GM23248 (cell line): ENCODE measurements at regions not wholly inside any gene's neighbourhood (a gene's known extent, or its start where the extent isn't known, plus 50 kb on each side); places are given as distances from the start of the nearest gene placed in this dataset.

ENCODE experiments used
- EZH2 ChIP-seq: fragments of 200-600 bp; sonication (generic); IDR thresholded peaks from 2 replicates; pipeline ENCODE4 v1.6.1; 2018; ENCODE audit warnings: antibody characterized with exemption, mild to moderate bottlenecking; ENCODE audit not compliant: insufficient read depth, poor library complexity, severe bottlenecking
- EZH2phosphoT487 ChIP-seq: fragments of 200-600 bp; sonication (generic); IDR thresholded peaks from 2 replicates; pipeline ENCODE4 v1.6.1; 2018; ENCODE audit warnings: antibody characterized with exemption, moderate library complexity, mild to moderate bottlenecking, low read depth; ENCODE audit not compliant: insufficient read depth

- TF ChIP-seq EZH2phosphoT487 (no peak), EZH2 (no peak)
Measured at GRCh38 chr5:74428275-74428674, 212.3 kb downstream of the ENC1 start.
